ENCODE measurements at regions not wholly inside any gene's neighbourhood (a gene's known extent, or its start where the extent isn't known, plus 50 kb on each side); places are given as distances from the start of the nearest gene placed in this dataset.

DNA sequence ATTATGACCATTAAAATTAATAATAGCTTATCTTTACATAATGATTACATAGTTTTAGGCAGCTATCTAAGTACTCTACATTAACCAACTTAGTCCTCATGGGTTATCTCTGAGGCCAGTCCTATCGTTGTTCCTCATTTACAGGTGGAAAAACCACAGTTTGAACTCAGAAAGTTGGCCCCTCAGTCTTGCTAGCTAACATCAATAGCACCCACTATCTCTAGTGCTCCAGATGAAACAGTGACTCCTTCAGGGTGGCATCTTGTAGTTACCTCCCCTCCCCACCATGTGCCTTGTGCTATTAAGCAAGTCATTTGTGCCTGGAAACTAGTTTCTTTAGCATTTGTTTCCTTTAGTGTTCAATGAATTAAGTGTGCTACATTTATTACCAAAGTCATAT lies 1086.7 kb downstream of the EFNB2 start:
- DNase-seq (ENCODE audit: low read depth), result no peak

GRCh38 chr13:105446197-105446596 lies 1089.3 kb downstream of the EFNB2 start:
- DNase-seq (ENCODE audit: low read depth), result no peak

- no peak for DNase-seq (ENCODE audit: low read depth)
These were observed 1089.7 kb downstream of the EFNB2 start for GRCh38 chr13:105445796-105446195.

GRCh38 chr13:105442949-105443699 lies 1092.3 kb downstream of the EFNB2 start:
- DNase-seq (ENCODE audit: low read depth), result no peak

- DNase-seq (ENCODE audit: low read depth), result no peak
These were observed 1093.4 kb downstream of the EFNB2 start for GRCh38 chr13:105442040-105442439.

GRCh38 chr13:105441051-105441750 lies 1094.3 kb downstream of the EFNB2 start:
- no peak for DNase-seq (ENCODE audit: low read depth)

GRCh38 chr13:105436943-105437342 lies 1098.5 kb downstream of the EFNB2 start:
- DNase-seq (ENCODE audit: low read depth), result no peak

- no peak for DNase-seq (ENCODE audit: low read depth)
These were observed 1103.0 kb downstream of the EFNB2 start for GRCh38 chr13:105432438-105432837.

GRCh38 chr13:105428811-105429210 lies 1106.7 kb downstream of the EFNB2 start:
- no peak for DNase-seq (ENCODE audit: low read depth)

DNA sequence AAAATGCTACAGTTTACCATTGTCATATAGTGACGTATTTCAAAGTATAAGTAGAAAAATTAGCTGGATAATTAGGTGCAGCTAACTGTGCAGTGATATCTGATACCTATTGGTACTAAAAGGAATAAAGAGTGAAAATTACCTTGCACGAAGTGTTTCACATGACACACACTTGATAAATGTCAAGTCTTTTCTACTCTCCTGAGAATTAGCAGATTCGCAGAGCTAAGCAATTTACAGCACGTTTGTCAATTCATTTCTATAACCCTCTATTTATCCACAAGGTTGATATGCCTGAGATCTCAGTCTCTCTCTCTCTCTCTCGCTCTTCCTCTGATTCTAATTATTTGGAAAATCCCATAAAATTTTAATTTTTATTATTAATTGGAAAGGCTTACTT lies 1109.0 kb downstream of the EFNB2 start:
- no peak for DNase-seq (ENCODE audit: low read depth)

DNA sequence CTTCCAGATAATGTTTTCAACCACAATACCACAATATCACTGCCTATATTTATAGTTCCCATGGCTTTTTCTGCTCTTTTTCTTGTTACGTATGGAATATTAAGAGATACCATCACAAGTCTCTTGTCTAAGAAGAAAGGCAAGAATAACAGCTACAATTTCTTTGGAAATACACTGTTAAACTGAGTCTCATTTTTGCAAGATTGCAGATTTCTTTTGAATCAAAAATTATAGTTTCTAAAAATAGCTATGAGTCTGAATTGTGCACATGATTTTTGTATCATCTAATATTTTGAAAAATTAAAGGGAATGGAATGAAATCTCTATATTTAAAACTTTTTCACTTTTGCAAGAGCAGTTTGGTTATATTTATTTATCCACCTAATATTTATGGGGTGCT lies 1120.8 kb downstream of the EFNB2 start:
- no peak for DNase-seq (ENCODE audit: low read depth)

DNA sequence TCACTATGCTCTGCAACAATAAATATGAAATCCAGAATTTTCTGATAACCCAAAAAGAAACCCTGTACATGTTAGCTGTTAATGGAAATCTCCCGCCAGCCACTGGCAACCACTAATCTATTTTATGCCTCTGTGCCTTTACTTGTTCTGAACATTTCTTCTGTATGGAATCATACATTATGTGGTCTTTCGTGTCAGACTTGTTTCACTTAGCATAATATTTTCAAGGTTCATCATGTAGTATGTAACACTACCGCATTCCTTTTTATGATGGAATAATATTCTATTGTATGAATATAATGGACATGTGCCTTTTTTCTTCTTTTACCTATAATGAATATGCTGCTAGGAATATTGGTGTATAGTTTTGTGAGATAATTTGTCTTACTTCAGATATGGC lies 1123.3 kb downstream of the EFNB2 start:
- no peak for DNase-seq (ENCODE audit: low read depth)

DNA sequence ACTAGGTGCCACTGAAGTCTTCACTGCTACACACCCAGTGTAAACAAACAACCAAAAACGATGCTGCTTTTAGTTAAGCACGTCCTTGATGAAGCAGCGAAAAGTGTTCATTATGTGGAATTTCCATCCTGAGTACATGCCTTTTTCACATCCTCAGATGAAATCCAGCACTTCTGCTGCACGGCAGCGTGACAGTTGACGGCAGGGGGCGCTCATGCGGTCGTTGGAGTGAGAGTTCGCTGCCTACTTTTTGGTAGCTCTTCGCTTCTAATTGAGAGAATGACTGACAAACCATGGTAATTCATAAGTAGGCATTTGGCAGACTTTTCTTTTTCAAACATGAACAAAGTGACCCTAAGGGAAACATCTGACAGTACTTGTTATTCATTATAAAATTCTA lies 1124.9 kb downstream of the EFNB2 start:
- DNase-seq (ENCODE audit: low read depth), result no peak

- no peak for DNase-seq (ENCODE audit: low read depth)
These were observed 1128.9 kb downstream of the EFNB2 start for GRCh38 chr13:105406551-105406950.

GRCh38 chr13:105403086-105403485 lies 1132.4 kb downstream of the EFNB2 start:
- DNase-seq (ENCODE audit: low read depth), result no peak

DNA sequence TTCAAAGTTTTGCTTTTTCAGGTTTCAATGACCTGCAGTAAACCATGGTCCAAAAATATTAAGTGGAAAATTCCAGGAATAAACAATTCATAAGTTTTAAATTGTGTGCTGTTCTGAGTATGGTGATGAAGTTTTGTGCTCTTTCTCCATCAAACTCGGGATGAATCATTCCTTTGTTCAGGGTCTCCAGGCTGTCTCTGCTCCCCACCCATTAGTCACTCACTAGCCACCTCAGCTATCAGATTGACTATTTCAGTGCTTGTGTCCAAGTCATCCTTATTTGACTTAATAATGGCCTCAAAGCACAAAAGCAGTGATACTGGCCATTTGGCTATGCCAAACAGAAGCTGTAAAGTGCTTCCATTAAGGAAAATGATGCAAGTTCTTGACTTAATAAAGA lies 1140.4 kb downstream of the EFNB2 start:
- no peak for DNase-seq (ENCODE audit: low read depth)

DNA sequence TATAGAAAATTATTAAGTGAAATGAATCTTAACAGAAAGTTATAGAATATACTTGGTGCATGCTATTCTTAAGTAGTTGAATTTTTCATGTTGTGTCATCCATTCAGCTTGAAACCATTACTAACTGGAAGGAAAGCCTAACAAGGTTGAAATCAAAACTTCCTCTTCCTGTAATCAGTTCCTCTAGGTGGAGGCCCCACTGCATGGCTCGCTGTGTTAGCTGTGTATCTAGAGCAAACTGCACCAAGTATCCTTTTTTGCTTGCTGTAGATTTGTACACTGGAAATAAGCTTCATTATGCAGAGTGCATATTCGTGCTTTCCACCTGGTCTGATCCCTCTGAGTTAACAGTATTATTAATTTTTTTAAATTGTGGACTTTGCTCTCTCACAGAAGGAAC lies 1146.1 kb downstream of the EFNB2 start:
- DNase-seq (ENCODE audit: low read depth), result no peak

- no peak for DNase-seq (ENCODE audit: low read depth)
These were observed 1158.0 kb downstream of the EFNB2 start for GRCh38 chr13:105377452-105377851.

DNA sequence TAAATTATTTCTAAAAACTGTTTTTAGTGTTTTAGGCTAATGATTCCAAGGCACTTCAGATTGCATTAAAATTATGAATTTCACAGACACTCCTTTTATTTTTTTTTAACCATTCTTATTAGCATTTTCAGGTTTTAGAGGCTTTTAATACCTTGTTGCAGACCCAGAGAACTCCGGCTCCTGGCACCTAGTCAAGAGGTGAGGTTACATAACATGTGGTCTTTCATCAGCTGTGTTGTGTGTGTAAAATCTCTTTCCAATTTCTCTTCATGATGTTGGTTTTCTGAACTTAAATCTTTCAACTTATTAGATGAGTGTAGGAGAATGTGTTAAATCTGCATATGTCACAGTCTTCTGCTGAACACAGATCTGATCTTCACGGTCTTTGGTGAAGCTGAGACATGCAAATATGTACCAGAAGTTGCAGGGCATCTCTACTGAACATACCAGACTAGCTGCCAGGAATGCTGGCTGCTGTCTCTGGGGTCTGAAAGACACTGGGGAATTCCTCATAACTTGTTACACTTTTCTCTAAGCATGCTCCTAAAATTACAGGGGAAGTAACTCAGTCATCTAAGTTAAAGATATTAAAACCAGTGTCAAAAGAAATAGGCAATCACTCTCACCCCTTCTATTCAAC lies 1165.3 kb downstream of the EFNB2 start:
- DNase-seq (ENCODE audit: low read depth), result no peak

GRCh38 chr13:105368781-105369180 lies 1166.7 kb downstream of the EFNB2 start:
- DNase-seq (ENCODE audit: low read depth), result no peak

DNA sequence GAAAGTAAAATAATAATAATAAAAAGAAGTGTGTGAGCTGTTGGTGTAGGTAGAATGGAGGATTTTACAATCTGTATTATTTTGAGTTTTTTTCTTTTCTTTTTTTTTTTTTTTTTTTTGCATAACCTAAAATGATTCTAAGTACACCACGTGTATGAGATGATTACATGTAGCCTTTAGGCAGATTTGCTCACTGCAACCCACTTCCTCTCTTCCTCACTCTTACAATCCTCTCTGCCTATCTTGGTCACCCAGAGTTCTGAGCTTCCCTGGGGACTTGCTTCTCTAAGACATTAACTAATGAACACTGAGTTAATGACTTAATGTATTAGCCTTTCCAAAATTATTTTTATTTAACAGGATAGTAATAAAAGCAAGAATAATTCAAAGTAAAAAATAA lies 1169.6 kb downstream of the EFNB2 start:
- DNase-seq (ENCODE audit: low read depth), result no peak

DNA sequence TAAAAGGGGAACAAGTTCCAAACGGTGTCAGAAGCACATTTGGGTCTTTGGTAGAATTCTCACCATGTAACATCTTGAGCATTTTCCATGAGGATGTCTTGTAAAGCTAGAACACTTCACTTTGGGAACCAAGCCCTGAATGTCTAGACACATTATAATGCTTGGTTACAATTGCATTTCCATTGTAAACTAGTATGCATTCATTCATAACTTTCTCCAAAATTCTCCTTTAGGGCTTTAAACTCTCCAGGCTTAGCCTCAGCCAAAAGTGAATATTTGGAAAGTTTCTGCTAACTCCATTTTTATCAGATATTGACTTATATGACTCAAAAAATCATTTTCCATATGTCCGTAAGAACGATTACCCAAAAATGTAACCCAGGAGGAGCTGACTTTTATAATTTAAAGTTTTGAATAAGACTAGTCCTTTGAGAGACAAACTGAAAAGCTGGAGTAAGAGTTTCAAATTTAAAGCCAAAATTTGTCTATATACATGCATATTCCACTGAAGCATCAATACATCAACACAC lies 1170.4 kb downstream of the EFNB2 start:
- no peak for DNase-seq (ENCODE audit: low read depth)

- no peak for DNase-seq (ENCODE audit: low read depth)
These were observed 1171.3 kb downstream of the EFNB2 start for GRCh38 chr13:105364191-105364590.

Data from stimulated activated CD8-positive, alpha-beta memory T cell treated with anti-CD3 and anti-CD28 coated beads, Interleukin-12 subunit alpha, Interleukin-12 subunit beta, amount 100 ng/mL, for 4 hours (primary cell).